ENCODE measurements at regions not wholly inside any gene's neighbourhood (a gene's known extent, or its start where the extent isn't known, plus 50 kb on each side); places are given as distances from the start of the nearest gene placed in this dataset.

- ATAC-seq: no peak
- WGBS, 2 donors: 90 to 100% methylated on average over 1 of the region's 1 CpG
- H3K27ac ChIP-seq: no peak overlapping the region
- intact Hi-C loops (cut with DNase I): no loop called here
- H3K4me3 ChIP-seq: no peak overlapping the region
- no peaks in the 10 kb centered on the region for H3K4me1 ChIP-seq
- peaks cover 0 to 10% (median 0%) of the 10 kb centered on the region in 11 donors for H3K9me3 ChIP-seq
- TF ChIP-seq CTCF (IDR thresholded peaks at IDR 0.05): no peak
- DNase-seq: no peak
- no peaks in the 10 kb centered on the region for H3K36me3 ChIP-seq
- peaks cover 0 to 3% (median 0%) of the 10 kb centered on the region in 7 donors for H3K27me3 ChIP-seq
Measured at GRCh38 chr17:68665373-68665772, 64.2 kb upstream of the FAM20A start.

GRCh38 chr17:68662479-68662878 is 61.3 kb upstream of the FAM20A start:
- Histone ChIP-seq H3K27ac (no peak overlapping the region), H3K27me3 (peaks cover 0 to under 1% (median 0%) of the 10 kb centered on the region in 7 donors), H3K4me1 (peaks cover 0 to 9% (median 0%) of the 10 kb centered on the region in 9 donors), H3K4me3 (no peak overlapping the region), H3K9me3 (peaks cover 0 to 10% (median 0%) of the 10 kb centered on the region in 11 donors), H3K36me3 (no peaks in the 10 kb centered on the region)
- no peak for TF ChIP-seq CTCF (IDR thresholded peaks at IDR 0.05)
- no peak for DNase-seq
- WGBS, 2 donors: 76 to 88% methylated on average over 2 of the region's 2 CpGs
- intact Hi-C loops (cut with DNase I): no loop called here
- no peak for ATAC-seq

- no peak for ATAC-seq
- intact Hi-C loops (cut with DNase I): no loop called here
- H3K27me3 ChIP-seq: no peaks in the 10 kb centered on the region
Measured at GRCh38 chr17:68662037-68662432, 60.9 kb upstream of the FAM20A start.

GRCh38 chr17:68661265-68662036 is 60.3 kb upstream of the FAM20A start:
- 74 to 77% methylated on average over 3 of the region's 3 CpGs for WGBS, 2 donors
- H3K4me3 ChIP-seq: no peak overlapping the region
- H3K27ac ChIP-seq: no peak overlapping the region
- H3K9me3 ChIP-seq: peaks cover 0 to 10% (median 0%) of the 10 kb centered on the region in 11 donors
- ATAC-seq: no peak
- TF ChIP-seq CTCF (IDR thresholded peaks at IDR 0.05): no peak
- H3K27me3 ChIP-seq: no peaks in the 10 kb centered on the region
- peaks cover 0 to 12% (median 0%) of the 10 kb centered on the region in 9 donors for H3K4me1 ChIP-seq
- no peak for DNase-seq
- intact Hi-C loops (cut with DNase I): no loop called here
- H3K36me3 ChIP-seq: no peaks in the 10 kb centered on the region

More at GRCh38 chr17:68662037-68662432, 60.9 kb upstream of the FAM20A start:
- no peak for TF ChIP-seq CTCF (IDR thresholded peaks at IDR 0.05)
- 57 to 63% methylated on average over 4 of the region's 4 CpGs for WGBS, 2 donors
- no peak for DNase-seq
- no peak overlapping the region for H3K27ac ChIP-seq
- no peaks in the 10 kb centered on the region for H3K36me3 ChIP-seq
- H3K9me3 ChIP-seq: peaks cover 0 to 10% (median 0%) of the 10 kb centered on the region in 11 donors
- H3K4me1 ChIP-seq: peaks cover 0 to 12% (median 0%) of the 10 kb centered on the region in 9 donors
- no peak overlapping the region for H3K4me3 ChIP-seq

Measured in heart right ventricle (tissue), 16 donors.